BJ (cell line): ENCODE measurements at regions not wholly inside any gene's neighbourhood (a gene's known extent, or its start where the extent isn't known, plus 50 kb on each side); places are given as distances from the start of the nearest gene placed in this dataset.

Experiments used
- CTCF ChIA-PET: fragments of 350-600 bp; formaldehyde crosslinking; extraction: SDS; loops from one replicate; lab custom pipeline; 2021; ENCODE audit warnings: antibody characterized with exemption, inconsistent platforms; lab: Yijun Ruan, JAX
- POLR2A ChIA-PET: fragments of 300-600 bp; sonication (Branson Sonifier 250); formaldehyde crosslinking; extraction: SDS; loops from one replicate; lab custom pipeline; 2021; ENCODE audit warnings: antibody characterized with exemption; lab: Charles Lee
- DNase-seq: peaks from one replicate; pipeline ENCODE4 v3.0.0-alpha.2; 2011; ENCODE audit warnings: low read depth
- H3K27me3 ChIP-seq: 2 replicates; pipeline ENCODE4 v1.6.0; 2011; ENCODE audit warnings: low read length; ENCODE audit not compliant: control insufficient read depth, insufficient read depth
- H3K36me3 ChIP-seq: 2 replicates; pipeline ENCODE4 v1.5.1; 2011; ENCODE audit warnings: low read length; ENCODE audit not compliant: control insufficient read depth, insufficient read depth
- H3K4me3 ChIP-seq: 2 replicates; pipeline ENCODE4 v1.5.1; 2011; ENCODE audit warnings: low read depth, mild to moderate bottlenecking, control low read depth, low read length
- CTCF ChIP-seq: IDR thresholded peaks from 2 replicates; pipeline ENCODE4 v1.5.1; 2011; ENCODE audit warnings: low read depth, mild to moderate bottlenecking, control low read depth, inconsistent platforms, low read length, moderate library complexity; ENCODE audit not compliant: insufficient read depth

- POLR2A ChIA-PET, result interaction anchor here (0.6 kb wide), 1 partner anchor 25 kb away, joined by 22 read pairs; no protein-coding TSS in a partner anchor
- TF ChIP-seq CTCF, result no peak
Measured at GRCh38 chr14:22485178-22485577, 103.8 kb downstream of the DAD1 start.

GRCh38 chr14:22484632-22485031 lies 104.4 kb downstream of the DAD1 start:
- ChIA-PET CTCF (interaction anchor here (1.8 kb wide), 1 partner anchor 92 kb away, joined by 4 read pairs; no protein-coding TSS in a partner anchor), POLR2A (interaction anchor here (0.6 kb wide), 1 partner anchor 26 kb away, joined by 22 read pairs; no protein-coding TSS in a partner anchor)
- no peaks in the 10 kb centered on the region for H3K36me3 ChIP-seq
- no peak for DNase-seq
- H3K4me3 ChIP-seq, result no peak overlapping the region
- TF ChIP-seq CTCF, result no peak
- H3K27me3 ChIP-seq, result peaks cover 25% of the 10 kb centered on the region

More at GRCh38 chr14:22485178-22485577, 103.8 kb downstream of the DAD1 start:
- no peak for DNase-seq
- peaks cover 25% of the 10 kb centered on the region for H3K27me3 ChIP-seq
- H3K36me3 ChIP-seq, result no peaks in the 10 kb centered on the region
- no peak overlapping the region for H3K4me3 ChIP-seq
- CTCF ChIA-PET, result interaction anchor here (1.4 to 1.8 kb wide), 2 partner anchors 25 to 93 kb away, joined by 3 to 4 read pairs; no protein-coding TSS in a partner anchor

- ChIA-PET POLR2A (interaction anchor here (0.6 kb wide), 1 partner anchor 26 kb away, joined by 22 read pairs; no protein-coding TSS in a partner anchor), CTCF (interaction anchor here (1.8 kb wide), 1 partner anchor 92 kb away, joined by 4 read pairs; no protein-coding TSS in a partner anchor)
- peaks cover 23% of the 10 kb centered on the region for H3K27me3 ChIP-seq
- DNase-seq, result no peak
- no peaks in the 10 kb centered on the region for H3K36me3 ChIP-seq
- H3K4me3 ChIP-seq, result no peak overlapping the region
- TF ChIP-seq CTCF, result no peak
Measured at GRCh38 chr14:22483863-22484593, 105.0 kb downstream of the DAD1 start.

GRCh38 chr14:22482782-22483553 lies 106.1 kb downstream of the DAD1 start:
- DNase-seq, result no peak
- Histone ChIP-seq H3K27me3 (peaks cover 21% of the 10 kb centered on the region), H3K4me3 (no peak overlapping the region), H3K36me3 (no peaks in the 10 kb centered on the region)
- POLR2A ChIA-PET, result no interaction called here
- CTCF ChIA-PET, result interaction anchor here (0.7 to 1.0 kb wide), 5 partner anchors 9 to 87 kb away, joined by 3 to 4 read pairs (median 4); no protein-coding TSS in a partner anchor
- TF ChIP-seq CTCF, result no peak

- no peak for DNase-seq
- no peak for TF ChIP-seq CTCF
- Histone ChIP-seq H3K27me3 (peaks cover 17% of the 10 kb centered on the region), H3K36me3 (no peaks in the 10 kb centered on the region), H3K4me3 (no peak overlapping the region)
- POLR2A ChIA-PET, result no interaction called here
- CTCF ChIA-PET, result interaction anchor here (0.7 to 1.0 kb wide), 6 partner anchors 8 to 86 kb away, joined by 3 to 4 read pairs (median 4); no protein-coding TSS in a partner anchor
Measured at GRCh38 chr14:22482085-22482694, 106.8 kb downstream of the DAD1 start.
